ENCODE measurements at regions not wholly inside any gene's neighbourhood (a gene's known extent, or its start where the extent isn't known, plus 50 kb on each side); places are given as distances from the start of the nearest gene placed in this dataset.

DNA sequence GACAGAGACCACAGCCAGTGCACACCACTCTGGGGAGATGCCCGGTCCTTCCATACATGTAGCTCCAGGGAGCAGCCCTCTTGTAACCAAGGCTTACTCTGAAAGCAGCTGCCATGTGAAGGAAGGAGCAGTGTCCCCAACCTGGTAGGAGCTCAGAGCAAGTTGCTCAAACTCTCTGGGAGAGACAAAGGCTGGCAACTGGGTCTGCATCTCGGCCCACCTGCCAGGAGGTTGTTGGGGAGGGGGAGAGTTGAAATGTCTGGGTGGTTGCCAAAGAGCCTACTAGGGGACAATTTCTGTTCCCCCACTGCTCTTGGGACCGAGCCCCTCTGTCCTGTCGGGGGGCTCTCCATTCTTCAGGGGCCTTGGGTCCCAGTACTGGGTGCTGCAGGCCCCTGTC is 309.9 kb downstream of the TLE3 start:
- H3K4me2 ChIP-seq (ENCODE audit: extremely low read depth, insufficient read depth, low read length) = no peak overlapping the region
- no peak overlapping the region for H2AFZ ChIP-seq (ENCODE audit: low read length)
- no peak overlapping the region for H3K27ac ChIP-seq (ENCODE audit: insufficient read depth, low read length)
- no peaks in the 10 kb centered on the region for H3K36me3 ChIP-seq (ENCODE audit: control insufficient read depth, insufficient read depth, low read length)
- H3K4me3 ChIP-seq (replicated peaks in 1 of 4; ENCODE audit: control extremely low read depth in 1 of 4, insufficient read depth in 1 of 4, low read depth in 3 of 4, low read length in 4 of 4) = no peak overlapping the region
- no peak for DNase-seq (ENCODE audit: low read depth in 2 of 2)
- H3K4me1 ChIP-seq (ENCODE audit: control insufficient read depth, extremely low read depth, insufficient read depth, low read length) = no peaks in the 10 kb centered on the region
- H3K9me3 ChIP-seq (ENCODE audit: control insufficient read depth, insufficient read depth, low read depth, low read length) = no peaks in the 10 kb centered on the region
- no peaks in the 10 kb centered on the region for H4K20me1 ChIP-seq (ENCODE audit: control insufficient read depth, extremely low read depth, insufficient read depth, low read length)
- no peaks in the 10 kb centered on the region for H3K79me2 ChIP-seq (ENCODE audit: control insufficient read depth, insufficient read depth, low read length)
- no peak for TF ChIP-seq EZH2 (IDR thresholded peaks at IDR 0.05; ENCODE audit: low read length, missing control alignments)
- TF ChIP-seq, protein P1, sequence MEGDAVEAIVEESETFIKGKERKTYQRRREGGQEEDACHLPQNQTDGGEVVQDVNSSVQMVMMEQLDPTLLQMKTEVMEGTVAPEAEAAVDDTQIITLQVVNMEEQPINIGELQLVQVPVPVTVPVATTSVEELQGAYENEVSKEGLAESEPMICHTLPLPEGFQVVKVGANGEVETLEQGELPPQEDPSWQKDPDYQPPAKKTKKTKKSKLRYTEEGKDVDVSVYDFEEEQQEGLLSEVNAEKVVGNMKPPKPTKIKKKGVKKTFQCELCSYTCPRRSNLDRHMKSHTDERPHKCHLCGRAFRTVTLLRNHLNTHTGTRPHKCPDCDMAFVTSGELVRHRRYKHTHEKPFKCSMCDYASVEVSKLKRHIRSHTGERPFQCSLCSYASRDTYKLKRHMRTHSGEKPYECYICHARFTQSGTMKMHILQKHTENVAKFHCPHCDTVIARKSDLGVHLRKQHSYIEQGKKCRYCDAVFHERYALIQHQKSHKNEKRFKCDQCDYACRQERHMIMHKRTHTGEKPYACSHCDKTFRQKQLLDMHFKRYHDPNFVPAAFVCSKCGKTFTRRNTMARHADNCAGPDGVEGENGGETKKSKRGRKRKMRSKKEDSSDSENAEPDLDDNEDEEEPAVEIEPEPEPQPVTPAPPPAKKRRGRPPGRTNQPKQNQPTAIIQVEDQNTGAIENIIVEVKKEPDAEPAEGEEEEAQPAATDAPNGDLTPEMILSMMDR (conservative IDR thresholded peaks at IDR 0.05 in 1 of 2, IDR thresholded peaks at IDR 0.05 in 1 of 2; ENCODE audit: low read depth in 1 of 2, low read length in 2 of 2) = no peak
- H3K9ac ChIP-seq (ENCODE audit: insufficient read depth, low read length) = no peak overlapping the region
- no peaks in the 10 kb centered on the region for H3K27me3 ChIP-seq (ENCODE audit: control insufficient read depth, insufficient read depth, low read length)

DNA sequence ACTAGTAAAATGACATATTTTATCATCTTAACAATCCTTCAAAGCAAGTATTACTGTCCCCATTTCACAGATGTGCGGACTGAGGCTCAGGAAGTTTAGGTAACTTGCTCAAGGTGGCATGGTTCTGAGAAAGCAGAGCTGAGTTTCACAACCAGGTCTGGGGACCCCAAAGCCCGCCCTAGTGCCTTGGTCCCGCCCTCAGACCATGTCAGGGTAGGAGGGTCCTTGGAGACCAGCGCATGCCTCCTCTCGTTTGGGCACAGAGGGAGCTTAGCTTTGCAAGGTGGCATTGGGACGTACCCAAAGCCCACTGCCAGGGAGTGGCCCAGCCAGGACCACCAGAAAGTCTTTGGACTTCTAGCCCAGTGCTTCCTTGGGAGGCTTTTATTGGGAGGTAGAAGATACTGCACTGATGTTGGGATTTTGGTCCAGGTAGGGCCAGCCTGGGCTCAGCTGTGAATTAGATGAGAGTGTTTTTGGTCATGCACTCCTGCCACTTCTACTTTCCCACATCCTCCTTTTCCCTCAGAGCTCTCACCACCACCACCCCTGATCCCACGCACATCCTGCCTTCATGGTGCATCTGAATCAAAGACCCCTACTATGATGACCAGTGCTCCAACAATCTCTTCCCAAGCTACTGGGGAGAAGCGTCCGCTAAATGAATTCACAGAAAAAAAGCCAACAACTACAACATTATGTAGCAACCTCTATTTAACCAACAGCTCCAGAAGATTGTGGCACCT is 307.9 kb downstream of the TLE3 start:
- H3K36me3 ChIP-seq (ENCODE audit: control insufficient read depth, insufficient read depth, low read length) = no peaks in the 10 kb centered on the region
- no peak overlapping the region for H3K4me3 ChIP-seq (replicated peaks in 1 of 4; ENCODE audit: control extremely low read depth in 1 of 4, insufficient read depth in 1 of 4, low read depth in 3 of 4, low read length in 4 of 4)
- no peak for DNase-seq (ENCODE audit: low read depth in 2 of 2)
- H4K20me1 ChIP-seq (ENCODE audit: control insufficient read depth, extremely low read depth, insufficient read depth, low read length) = no peaks in the 10 kb centered on the region
- H3K4me1 ChIP-seq (ENCODE audit: control insufficient read depth, extremely low read depth, insufficient read depth, low read length) = peaks cover 5% of the 10 kb centered on the region
- H3K27me3 ChIP-seq (ENCODE audit: control insufficient read depth, insufficient read depth, low read length) = no peaks in the 10 kb centered on the region
- no peak overlapping the region for H3K4me2 ChIP-seq (ENCODE audit: extremely low read depth, insufficient read depth, low read length)
- TF ChIP-seq EZH2 (IDR thresholded peaks at IDR 0.05; ENCODE audit: low read length, missing control alignments) = no peak
- TF ChIP-seq, protein P1 (conservative IDR thresholded peaks at IDR 0.05 in 1 of 2, IDR thresholded peaks at IDR 0.05 in 1 of 2; ENCODE audit: low read depth in 1 of 2, low read length in 2 of 2) = no peak
- no peak overlapping the region for H3K27ac ChIP-seq (ENCODE audit: insufficient read depth, low read length)
- H2AFZ ChIP-seq (ENCODE audit: low read length) = no peak overlapping the region
- H3K9me3 ChIP-seq (ENCODE audit: control insufficient read depth, insufficient read depth, low read depth, low read length) = no peaks in the 10 kb centered on the region
- H3K79me2 ChIP-seq (ENCODE audit: control insufficient read depth, insufficient read depth, low read length) = no peaks in the 10 kb centered on the region
- no peak overlapping the region for H3K9ac ChIP-seq (ENCODE audit: insufficient read depth, low read length)

DNA sequence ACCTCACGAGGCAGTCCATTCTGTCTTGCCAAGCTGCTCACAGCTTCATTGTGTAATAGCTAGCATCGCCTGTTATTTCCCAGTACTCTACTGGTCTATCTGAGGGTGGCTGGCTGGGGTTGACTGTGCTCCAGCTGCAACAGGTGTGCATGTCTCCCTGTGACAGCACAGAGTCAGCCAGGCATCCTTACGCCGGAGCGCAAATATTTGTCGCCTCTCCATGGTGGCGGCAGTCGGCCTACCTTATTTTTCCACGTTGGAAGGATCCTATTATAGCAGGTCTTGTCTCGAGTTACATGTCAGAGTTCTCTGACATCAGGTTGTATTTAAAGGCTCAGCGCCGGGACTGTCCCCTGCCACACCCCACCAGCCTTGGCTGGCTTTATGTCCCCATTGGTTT is 307.1 kb downstream of the TLE3 start:
- H3K36me3 ChIP-seq (ENCODE audit: control insufficient read depth, insufficient read depth, low read length) = no peaks in the 10 kb centered on the region
- no peak overlapping the region for H3K4me2 ChIP-seq (ENCODE audit: extremely low read depth, insufficient read depth, low read length)
- H2AFZ ChIP-seq (ENCODE audit: low read length) = no peak overlapping the region
- no peak for DNase-seq (ENCODE audit: low read depth in 2 of 2)
- no peak overlapping the region for H3K27ac ChIP-seq (ENCODE audit: insufficient read depth, low read length)
- H3K27me3 ChIP-seq (ENCODE audit: control insufficient read depth, insufficient read depth, low read length) = no peaks in the 10 kb centered on the region
- no peaks in the 10 kb centered on the region for H4K20me1 ChIP-seq (ENCODE audit: control insufficient read depth, extremely low read depth, insufficient read depth, low read length)
- no peak overlapping the region for H3K4me3 ChIP-seq (replicated peaks in 1 of 4; ENCODE audit: control extremely low read depth in 1 of 4, insufficient read depth in 1 of 4, low read depth in 3 of 4, low read length in 4 of 4)
- no peaks in the 10 kb centered on the region for H3K79me2 ChIP-seq (ENCODE audit: control insufficient read depth, insufficient read depth, low read length)
- no peak overlapping the region for H3K9ac ChIP-seq (ENCODE audit: insufficient read depth, low read length)
- peaks cover 8% of the 10 kb centered on the region for H3K4me1 ChIP-seq (ENCODE audit: control insufficient read depth, extremely low read depth, insufficient read depth, low read length)
- H3K9me3 ChIP-seq (ENCODE audit: control insufficient read depth, insufficient read depth, low read depth, low read length) = no peaks in the 10 kb centered on the region
- TF ChIP-seq EZH2 (IDR thresholded peaks at IDR 0.05; ENCODE audit: low read length, missing control alignments) = no peak
- TF ChIP-seq, protein P1 (conservative IDR thresholded peaks at IDR 0.05 in 1 of 2, IDR thresholded peaks at IDR 0.05 in 1 of 2; ENCODE audit: low read depth in 1 of 2, low read length in 2 of 2) = no peak
